Stimulated activated naive CD8-positive, alpha-beta T cell treated with anti-CD3 and anti-CD28 coated beads, Interleukin-15, amount 100 ng/mL, for 72 hours (primary cell): ENCODE measurements at regions not wholly inside any gene's neighbourhood (a gene's known extent, or its start where the extent isn't known, plus 50 kb on each side); places are given as distances from the start of the nearest gene placed in this dataset.
"Not testable (repeated sequence)": the region's sequence is repeated elsewhere in the genome, so short reads cannot be mapped to it uniquely, and the experiment has no call there.

ENCODE experiments used
- ATAC-seq: fragments of 150-1000 bp; cut with Tn5 transposase; 2 replicates; pipeline ENCODE4 v1.10.0; 2021; ENCODE audit warnings: mild to moderate bottlenecking, moderate library complexity
- DNase-seq, 2 donors: peaks; one replicate each; pipeline ENCODE4 v3.0.0; 2021 to 2022
- H3K27ac Mint-ChIP-seq, 2 donors: one replicate each; pipeline ENCODE4 v1.8.0; 2022; ENCODE audit warnings: mild to moderate bottlenecking in 2 of 2, mixed read lengths in 2 of 2, moderate library complexity in 2 of 2
- H3K27me3 Mint-ChIP-seq: one replicate; pipeline ENCODE4 v1.8.0; 2022; ENCODE audit warnings: mixed read lengths
- H3K4me1 Mint-ChIP-seq: one replicate; pipeline ENCODE4 v1.8.0; 2022; ENCODE audit warnings: mild to moderate bottlenecking, mixed read lengths
- H3K4me3 Mint-ChIP-seq, 2 donors: one replicate each; pipeline ENCODE4 v1.8.0; 2022; ENCODE audit warnings: mild to moderate bottlenecking in 2 of 2, mixed read lengths in 2 of 2, moderate library complexity in 1 of 2
- H3K9me3 Mint-ChIP-seq, 2 donors: one replicate each; pipeline ENCODE4 v1.8.0; 2022; ENCODE audit warnings: mixed read lengths in 2 of 2

DNA sequence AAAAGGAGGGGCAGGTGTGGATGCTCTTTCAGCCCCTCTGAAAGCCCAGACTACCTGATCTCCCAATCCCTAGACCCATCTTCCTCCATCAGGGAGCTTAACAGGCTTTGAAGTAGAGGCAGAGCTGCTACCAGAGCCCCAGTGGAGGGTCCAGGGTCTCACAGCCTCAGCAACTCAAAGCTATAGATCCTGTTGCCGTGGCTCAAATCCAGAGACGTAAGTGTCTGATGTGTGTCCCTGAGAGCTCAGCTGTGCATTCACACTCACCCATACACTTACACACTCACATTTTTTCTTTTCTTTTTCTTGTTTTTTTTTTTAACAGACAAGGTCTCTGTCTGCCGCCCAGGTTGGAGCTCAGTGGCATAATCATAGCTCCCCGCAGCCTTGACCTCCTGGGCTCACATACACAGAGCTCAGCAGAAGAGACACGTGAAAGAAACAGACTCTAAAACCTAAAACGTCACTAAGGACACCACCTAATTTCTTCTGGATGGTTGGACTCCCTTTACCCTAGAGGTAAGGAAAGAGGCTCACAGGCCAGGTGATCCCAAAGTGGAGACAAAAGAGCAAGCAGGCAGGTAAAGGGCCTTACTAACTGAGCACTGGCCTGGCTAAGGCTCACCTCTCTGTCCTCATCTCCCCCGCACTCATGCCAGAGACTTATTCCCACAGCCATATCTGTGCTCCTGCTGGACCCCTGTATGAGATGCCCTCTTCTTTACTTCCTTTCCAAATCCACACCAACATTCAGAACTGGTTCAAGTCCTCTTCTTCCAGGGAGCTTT, 80.7 kb downstream of the SCN11A start:
- no peak for ATAC-seq
- H3K27me3 Mint-ChIP-seq: peaks cover 8% of the 10 kb centered on the region
- no peaks in the 10 kb centered on the region for H3K9me3 Mint-ChIP-seq
- no peak for DNase-seq
- no peaks in the 10 kb centered on the region for H3K4me1 Mint-ChIP-seq
- no peak overlapping the region for H3K27ac Mint-ChIP-seq
- no peak overlapping the region for H3K4me3 Mint-ChIP-seq

DNA sequence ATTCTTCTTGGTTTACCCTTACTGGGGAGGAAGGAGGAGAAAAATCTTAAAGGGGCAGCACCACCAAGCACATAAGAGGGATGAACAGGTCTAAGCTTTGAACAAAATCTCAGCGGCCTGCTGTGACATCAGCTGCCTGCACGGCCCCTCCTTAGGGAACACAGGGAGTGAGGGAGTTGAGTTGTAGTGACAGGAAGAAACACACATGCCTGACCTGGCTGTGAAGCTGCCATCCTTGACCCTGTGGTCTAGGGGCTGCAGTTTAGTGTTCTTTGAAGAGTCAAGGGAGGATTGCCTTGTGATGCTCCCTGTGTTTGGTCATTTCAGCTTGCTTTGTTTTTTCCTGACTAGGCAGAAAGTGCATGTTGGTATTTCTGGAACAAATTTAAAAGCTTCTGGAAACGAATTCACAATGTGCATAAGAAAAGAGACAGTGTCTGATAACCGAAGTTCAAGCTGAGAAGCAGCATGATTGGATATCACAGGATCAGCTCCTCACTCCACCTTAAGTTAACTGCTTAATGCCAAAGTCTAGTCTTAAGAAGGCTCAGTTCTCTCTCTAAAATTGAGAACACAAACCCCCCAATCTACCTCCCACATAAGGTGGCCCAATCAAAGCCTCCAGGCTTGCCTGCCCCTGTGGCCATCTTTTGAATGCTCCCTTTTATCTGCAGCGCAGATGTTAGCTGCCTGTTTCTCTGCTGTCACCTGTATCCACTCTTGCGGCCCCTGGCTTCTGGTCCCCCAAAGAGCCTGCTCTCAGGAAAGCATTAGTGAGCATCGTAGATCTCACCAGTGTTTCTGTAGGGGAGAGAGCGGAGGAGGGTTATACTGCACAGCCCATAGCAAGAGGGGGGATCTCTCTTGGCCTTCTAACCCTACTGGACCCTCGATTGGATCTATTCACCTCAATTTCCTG, 82.2 kb downstream of the SCN11A start:
- DNase-seq (no peak), ATAC-seq (no peak)
- peaks cover 8% of the 10 kb centered on the region for H3K27me3 Mint-ChIP-seq
- H3K27ac Mint-ChIP-seq: no peak overlapping the region
- H3K9me3 Mint-ChIP-seq: no peaks in the 10 kb centered on the region
- H3K4me3 Mint-ChIP-seq: no peak overlapping the region
- no peaks in the 10 kb centered on the region for H3K4me1 Mint-ChIP-seq

DNA sequence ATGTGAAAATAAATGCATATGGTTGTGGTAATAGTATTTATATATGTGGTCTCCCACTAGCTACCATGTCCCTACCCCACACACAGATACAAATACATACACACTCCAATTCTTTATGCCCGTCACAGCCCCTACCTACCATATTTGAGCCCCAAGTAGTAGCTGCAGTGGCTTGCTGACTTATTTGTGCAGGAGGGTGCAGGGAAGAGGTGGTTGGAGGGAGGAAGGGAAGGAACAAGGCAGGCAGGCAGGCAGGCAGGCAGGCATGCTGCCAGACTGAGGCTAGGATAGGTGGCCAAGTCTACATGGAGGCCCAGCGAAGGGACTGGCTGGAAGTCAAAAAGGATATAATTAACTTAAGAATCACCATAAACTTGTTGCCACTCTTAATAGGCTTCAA, 82.9 kb downstream of the SCN11A start:
- ATAC-seq: no peak

DNA sequence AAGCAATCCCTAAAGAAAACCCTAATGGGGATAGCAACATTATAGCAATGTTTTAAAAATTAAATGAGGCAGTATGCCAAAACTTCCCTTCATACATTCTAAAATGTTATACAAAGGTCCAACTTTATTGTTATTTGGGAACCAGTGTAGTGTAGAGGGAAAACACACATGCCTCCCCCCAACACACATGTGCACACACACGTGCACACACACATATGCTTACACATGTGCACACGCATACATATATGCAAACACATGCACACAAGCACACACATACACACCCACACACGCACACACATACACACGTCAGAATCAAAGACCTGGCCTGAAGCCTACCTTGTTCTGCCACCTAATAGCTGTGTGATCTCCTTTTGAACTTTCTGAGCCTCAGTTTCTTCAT, 83.3 kb downstream of the SCN11A start:
- Mint-ChIP-seq H3K4me1 (no peaks in the 10 kb centered on the region), H3K4me3 (no peak overlapping the region), H3K9me3 (no peaks in the 10 kb centered on the region), H3K27me3 (peaks cover 8% of the 10 kb centered on the region), H3K27ac (no peak overlapping the region)
- ATAC-seq: no peak
- no peak for DNase-seq

More for the DNA sequence above, 82.9 kb downstream of the SCN11A start:
- H3K4me1 Mint-ChIP-seq: no peaks in the 10 kb centered on the region
- no peak overlapping the region for H3K27ac Mint-ChIP-seq
- peaks cover 8% of the 10 kb centered on the region for H3K27me3 Mint-ChIP-seq
- no peaks in the 10 kb centered on the region for H3K9me3 Mint-ChIP-seq
- no peak for DNase-seq
- no peak overlapping the region for H3K4me3 Mint-ChIP-seq

DNA sequence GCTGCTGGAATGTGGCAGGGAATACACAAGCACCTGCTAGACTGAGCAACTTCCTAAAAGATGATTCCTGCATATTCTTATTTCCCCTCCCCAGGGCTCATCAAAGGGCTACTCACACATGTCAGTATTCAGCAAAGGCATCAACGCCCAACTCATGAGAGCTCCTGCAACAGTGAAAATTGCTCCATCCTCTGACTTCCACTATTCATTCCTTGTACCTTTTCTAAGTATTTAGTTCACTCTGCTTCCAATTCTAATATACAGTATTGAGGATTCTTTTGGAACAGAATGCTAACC, 84.1 kb downstream of the SCN11A start:
- Mint-ChIP-seq H3K27me3 (peaks cover 8% of the 10 kb centered on the region), H3K4me1 (no peaks in the 10 kb centered on the region), H3K4me3 (no peak overlapping the region), H3K9me3 (no peaks in the 10 kb centered on the region), H3K27ac (no peak overlapping the region)
- DNase-seq (no peak), ATAC-seq (no peak)

DNA sequence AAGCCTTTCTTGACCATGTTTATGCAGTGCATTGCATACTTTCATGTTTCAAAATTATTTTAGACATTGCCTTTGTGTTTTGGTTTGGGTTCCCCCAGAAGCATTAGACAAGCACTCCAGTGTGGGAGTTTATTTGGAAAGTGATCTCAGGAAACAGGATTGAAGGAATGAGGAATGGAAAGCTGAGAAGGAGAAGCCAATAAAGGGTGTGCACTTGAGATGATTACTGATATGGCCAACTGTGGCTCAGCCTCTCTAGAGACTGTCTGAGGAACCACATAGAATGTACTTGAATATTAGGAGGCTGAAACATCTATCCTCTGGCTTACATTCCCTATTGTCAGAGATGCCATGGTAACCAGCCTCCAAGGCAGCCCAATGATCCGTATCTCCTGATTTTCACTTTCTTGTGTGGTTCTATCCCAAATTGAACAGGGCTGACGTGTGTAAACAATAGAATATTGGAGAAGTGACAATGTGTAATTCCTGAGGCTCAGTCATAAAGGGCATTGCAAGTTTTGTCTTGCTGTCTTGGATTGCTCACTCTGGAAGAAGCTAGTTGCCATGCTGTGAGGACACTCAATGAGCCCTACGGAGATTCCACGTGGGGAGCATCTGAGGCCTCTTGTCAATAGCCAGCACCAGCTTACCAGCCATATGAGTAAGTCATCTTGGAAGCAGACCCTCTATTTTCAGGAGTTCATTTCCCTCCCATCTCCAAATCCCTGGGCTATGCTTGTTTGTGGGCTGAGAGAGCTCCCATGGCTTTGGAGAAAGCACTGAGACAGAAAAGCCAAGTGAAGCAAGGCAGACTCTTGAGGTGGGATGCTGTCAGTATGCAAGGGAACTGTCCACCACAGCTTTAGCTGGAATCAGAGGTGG, 84.7 kb downstream of the SCN11A start:
- no peak for ATAC-seq
- Mint-ChIP-seq H3K4me1 (no peaks in the 10 kb centered on the region), H3K9me3 (no peaks in the 10 kb centered on the region)

DNA sequence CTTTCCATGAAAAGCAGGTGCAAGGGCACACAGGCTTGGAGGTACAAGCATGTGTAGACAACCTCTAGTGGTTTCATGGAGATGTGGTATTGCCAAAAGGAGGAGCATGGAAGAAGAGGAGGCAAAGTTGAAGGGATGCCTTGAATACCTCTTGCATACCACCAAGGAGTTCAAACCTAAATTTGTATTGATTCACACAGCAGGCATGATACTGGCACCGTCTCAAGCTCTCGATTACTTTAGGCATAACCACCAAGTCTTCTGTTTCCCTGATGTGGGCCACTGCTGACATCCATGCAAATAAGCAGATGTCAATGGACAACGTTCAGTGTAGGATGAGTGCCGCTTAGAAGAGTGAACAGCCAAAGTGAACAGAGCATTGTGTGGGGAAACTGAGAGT, 87.1 kb downstream of the SCN11A start:
- H3K27ac Mint-ChIP-seq: no peak overlapping the region
- H3K27me3 Mint-ChIP-seq: peaks cover 8% of the 10 kb centered on the region
- no peaks in the 10 kb centered on the region for H3K9me3 Mint-ChIP-seq
- H3K4me3 Mint-ChIP-seq: no peak overlapping the region
- DNase-seq (no peak), ATAC-seq (no peak)
- peaks cover 7% of the 10 kb centered on the region for H3K4me1 Mint-ChIP-seq

More for the DNA sequence above, 84.7 kb downstream of the SCN11A start:
- no peak for DNase-seq
- peaks cover 8% of the 10 kb centered on the region for H3K27me3 Mint-ChIP-seq
- H3K4me3 Mint-ChIP-seq: no peak overlapping the region
- no peak overlapping the region for H3K27ac Mint-ChIP-seq

DNA sequence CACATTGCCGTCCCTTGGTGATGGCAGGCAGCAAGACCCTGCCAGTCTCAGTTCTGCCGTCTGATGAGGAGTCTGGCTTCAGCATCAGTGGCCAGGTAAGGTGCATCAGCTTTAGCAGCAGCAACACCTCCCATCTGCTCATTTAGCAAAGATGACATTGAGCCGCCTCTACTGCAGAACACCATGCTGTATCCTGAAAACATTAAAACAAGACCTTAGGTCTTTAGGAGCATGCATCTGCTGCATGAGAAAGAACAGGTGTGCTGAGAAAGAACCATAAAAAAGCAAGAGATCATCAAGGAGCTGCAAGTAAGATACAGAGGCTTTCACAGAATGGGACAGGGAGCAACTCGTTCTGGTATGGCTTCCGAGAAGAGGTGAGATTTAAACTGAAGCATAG, 87.5 kb downstream of the SCN11A start:
- Mint-ChIP-seq H3K27me3 (peaks cover 8% of the 10 kb centered on the region), H3K4me1 (peaks cover 7% of the 10 kb centered on the region), H3K9me3 (no peaks in the 10 kb centered on the region), H3K27ac (no peak overlapping the region), H3K4me3 (no peak overlapping the region)
- ATAC-seq (no peak), DNase-seq (no peak)

DNA sequence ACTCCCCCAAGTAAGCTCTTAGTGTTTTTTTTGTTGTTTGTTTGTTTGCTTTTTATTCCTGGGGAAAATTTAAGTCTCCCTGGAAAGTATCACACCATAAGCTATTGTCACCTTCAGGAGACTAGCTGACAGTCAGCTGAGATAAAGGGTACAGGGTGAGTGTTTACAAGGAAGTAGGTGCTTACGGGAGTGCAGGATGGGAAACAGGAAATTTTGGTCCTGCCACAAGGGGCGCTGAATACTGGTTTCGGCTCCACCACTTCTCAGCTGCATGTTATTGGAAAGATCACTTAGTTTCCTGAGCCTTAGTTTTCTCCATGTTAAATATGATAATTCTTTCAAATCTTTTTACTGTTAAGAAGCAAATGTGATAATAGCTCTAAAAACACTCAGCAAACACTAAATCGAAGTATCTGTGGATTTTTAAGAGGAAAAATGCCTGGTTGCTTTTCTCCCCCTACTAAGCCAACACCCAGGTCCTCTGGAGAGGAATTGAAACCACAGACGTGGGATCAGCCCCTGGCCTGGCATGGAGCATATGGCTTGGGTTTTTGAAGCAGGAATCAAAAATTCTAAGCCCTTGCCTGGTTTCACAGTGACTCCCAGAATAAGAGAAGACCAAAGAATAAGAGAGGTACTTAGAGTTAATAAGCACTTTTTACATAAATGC, 90.7 kb downstream of the SCN11A start:
- H3K27ac Mint-ChIP-seq: peak overlapping the region; percentile 13 to 96

DNA sequence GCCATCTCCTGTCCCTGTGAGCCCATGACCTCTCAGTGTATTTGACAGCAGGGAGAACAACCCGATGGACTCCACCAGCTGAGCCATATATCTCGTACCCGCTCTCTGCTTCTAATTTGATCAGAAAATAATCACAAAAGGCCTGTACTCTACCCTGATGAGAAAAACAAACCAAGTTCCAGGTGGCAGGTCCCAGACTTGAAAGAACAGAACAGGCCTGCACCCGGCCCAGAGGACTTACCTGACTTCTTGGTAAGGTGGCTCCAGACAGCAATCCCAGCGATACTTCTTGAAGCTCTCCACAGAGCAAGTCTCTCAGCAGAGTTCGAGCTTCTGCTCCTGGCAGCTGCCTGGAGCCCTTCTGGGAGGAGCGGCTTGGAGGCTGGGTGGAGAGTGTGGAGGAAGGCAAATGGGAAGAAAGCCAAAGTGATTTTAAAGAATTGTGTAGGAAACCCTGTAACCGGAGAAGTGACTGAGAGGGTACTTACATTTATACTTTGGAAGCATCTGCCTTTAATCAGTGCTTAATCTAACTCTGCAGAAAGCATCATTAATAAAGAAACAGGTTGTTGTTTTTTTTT, 91.6 kb downstream of the SCN11A start:
- no peak for DNase-seq
- H3K4me1 Mint-ChIP-seq: peaks cover 7% of the 10 kb centered on the region
- no peaks in the 10 kb centered on the region for H3K9me3 Mint-ChIP-seq
- H3K27me3 Mint-ChIP-seq: no peaks in the 10 kb centered on the region
- no peak for ATAC-seq
- no peak overlapping the region for H3K27ac Mint-ChIP-seq
- no peak overlapping the region for H3K4me3 Mint-ChIP-seq

More for the DNA sequence above, 90.7 kb downstream of the SCN11A start:
- peaks cover 7% of the 10 kb centered on the region for H3K4me1 Mint-ChIP-seq
- DNase-seq (peak in 1 of 2 donors; percentile 12), ATAC-seq (no peak)
- no peaks in the 10 kb centered on the region for H3K9me3 Mint-ChIP-seq
- no peak overlapping the region for H3K4me3 Mint-ChIP-seq
- H3K27me3 Mint-ChIP-seq: no peaks in the 10 kb centered on the region

DNA sequence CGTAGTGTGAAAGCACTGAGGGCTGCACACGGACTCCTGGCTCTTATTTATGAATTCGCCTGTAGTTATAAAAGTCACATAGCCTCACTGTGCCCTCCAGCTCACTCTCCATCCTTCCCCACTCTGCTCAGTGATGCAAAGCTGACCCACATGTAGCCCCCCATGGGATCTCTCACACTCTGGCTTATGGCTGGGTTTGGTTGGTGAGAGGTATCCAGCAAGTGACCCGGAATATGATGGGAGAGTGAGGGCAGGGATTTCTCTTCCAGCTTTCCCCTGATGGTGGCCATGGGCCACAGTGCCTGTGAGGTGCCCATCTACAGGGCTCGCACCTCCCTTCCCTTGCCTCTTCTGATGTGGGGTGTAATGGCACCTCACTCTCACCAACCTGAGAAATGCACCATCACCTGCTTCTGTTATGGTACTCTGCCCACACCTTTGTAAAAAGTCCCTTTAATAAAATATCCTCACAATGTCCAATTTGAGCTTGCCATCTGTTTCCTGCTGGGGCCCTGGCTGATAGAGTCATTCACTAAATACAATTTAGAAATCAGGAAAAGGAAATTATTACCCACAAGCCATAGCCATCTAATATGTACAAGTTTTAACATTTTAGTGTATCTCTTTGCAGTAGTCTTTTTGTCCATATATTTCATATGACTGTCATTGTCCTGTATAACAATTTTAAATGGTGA, 93.6 kb downstream of the SCN11A start:
- H3K27me3 Mint-ChIP-seq: no peaks in the 10 kb centered on the region
- H3K4me3 Mint-ChIP-seq: no peak overlapping the region
- DNase-seq (no peak), ATAC-seq (no peak)
- H3K4me1 Mint-ChIP-seq: peaks cover 7% of the 10 kb centered on the region
- no peak overlapping the region for H3K27ac Mint-ChIP-seq
- H3K9me3 Mint-ChIP-seq: no peaks in the 10 kb centered on the region

DNA sequence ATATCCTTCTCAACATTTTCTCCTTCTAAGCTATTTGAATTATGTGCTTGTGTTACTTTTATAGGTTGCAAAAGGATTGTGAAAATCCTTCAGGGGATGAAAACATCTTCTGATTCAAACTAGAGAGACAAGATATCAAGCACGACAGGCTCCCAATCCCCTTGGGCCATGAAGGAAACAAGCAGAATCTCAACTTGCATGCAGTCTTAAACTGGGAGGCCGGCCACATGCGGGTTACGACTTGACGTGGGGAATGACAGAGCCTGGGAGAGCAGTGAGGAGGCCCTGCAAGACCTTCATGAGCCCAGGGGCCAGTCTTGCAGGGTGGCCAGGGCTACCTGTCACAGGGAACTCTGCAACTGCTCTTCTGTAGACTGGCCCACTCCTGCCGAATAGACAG, 94.4 kb downstream of the SCN11A start:
- no peak for DNase-seq
- Mint-ChIP-seq H3K27me3 (peaks cover 7% of the 10 kb centered on the region), H3K4me3 (no peak overlapping the region), H3K9me3 (no peaks in the 10 kb centered on the region), H3K4me1 (peaks cover 7% of the 10 kb centered on the region), H3K27ac (no peak overlapping the region)
- ATAC-seq: no peak

DNA sequence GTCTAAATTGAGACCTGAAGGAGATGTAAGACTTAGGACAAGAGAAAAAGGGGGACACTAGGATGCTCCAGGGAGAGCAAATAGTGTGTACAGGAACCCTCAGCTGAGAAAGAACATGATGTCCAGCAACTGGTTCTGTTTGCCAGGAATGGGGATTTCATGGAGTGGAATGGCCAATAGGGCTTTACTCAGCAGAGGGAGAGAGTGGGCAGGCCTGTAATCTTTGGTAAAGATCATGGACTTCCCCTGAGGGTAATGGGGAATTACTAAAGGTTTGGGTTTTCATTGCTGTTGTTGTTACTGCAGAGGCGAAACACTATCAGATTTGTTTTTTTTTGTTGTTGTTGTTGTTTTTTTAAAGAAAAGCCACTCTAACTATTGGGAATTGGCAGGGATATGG, 99.0 kb downstream of the SCN11A start:
- no peaks in the 10 kb centered on the region for H3K9me3 Mint-ChIP-seq
- no peaks in the 10 kb centered on the region for H3K4me1 Mint-ChIP-seq
- H3K4me3 Mint-ChIP-seq: no peak overlapping the region
- H3K27ac Mint-ChIP-seq: no peak overlapping the region
- ATAC-seq (no peak), DNase-seq (no peak)
- peaks cover 8% of the 10 kb centered on the region for H3K27me3 Mint-ChIP-seq

DNA sequence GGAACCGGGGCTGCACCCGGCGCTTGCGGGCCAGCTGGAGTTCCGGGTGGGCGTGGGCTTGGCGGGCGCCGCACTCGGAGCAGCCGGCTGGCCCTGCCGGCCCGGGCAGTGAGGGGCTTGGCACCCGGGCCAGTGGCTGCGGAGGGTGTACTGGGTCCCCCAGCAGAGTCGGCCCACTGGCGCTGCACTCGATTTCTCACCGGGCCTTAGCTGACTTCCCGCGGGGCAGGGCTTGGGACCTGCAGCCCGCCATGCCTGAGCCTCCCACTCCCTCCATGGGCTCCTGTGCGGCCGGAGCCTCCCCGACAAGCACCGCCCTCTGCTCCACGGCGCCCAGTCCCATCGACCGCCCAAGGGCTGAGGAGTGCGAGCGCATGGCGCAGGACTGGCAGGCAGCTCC, 100.6 kb downstream of the SCN11A start:
- H3K27me3 Mint-ChIP-seq, ATAC-seq, H3K4me3 Mint-ChIP-seq, H3K9me3 Mint-ChIP-seq, DNase-seq, H3K27ac Mint-ChIP-seq, H3K4me1 Mint-ChIP-seq: not testable (repeated sequence)
